Adrenal gland (tissue), 9 donors: ENCODE measurements at regions not wholly inside any gene's neighbourhood (a gene's known extent, or its start where the extent isn't known, plus 50 kb on each side); places are given as distances from the start of the nearest gene placed in this dataset.

Experiments used
- DNase-seq, 7 donors: peaks; one replicate each; pipeline ENCODE4 v3.0.0-alpha.2; 2019 to 2020
- H3K27ac ChIP-seq, 5 donors: fragments of 200-600 bp; sonication (generic) in 4 of 5; 1 replicate in 3 of 5; 2 replicates in 2 of 5; pipeline versions ENCODE4 v1.5.1 to v1.8.0; 2016 to 2020; ENCODE audit warnings: mild to moderate bottlenecking in 1 of 5
- H3K27me3 ChIP-seq: fragments of 200-600 bp; 2 replicates; pipeline ENCODE4 v1.8.0; 2021
- H3K36me3 ChIP-seq, 2 donors: fragments of 200-600 bp; replicated peaks in 1 of 2; 1 replicate in 1 of 2; 2 replicates in 1 of 2; pipeline versions ENCODE4 v1.5.1 to v1.8.0; 2018 to 2022
- H3K4me1 ChIP-seq, 2 donors: fragments of 200-600 bp; replicated peaks in 1 of 2; 1 replicate in 1 of 2; 2 replicates in 1 of 2; pipeline versions ENCODE4 v1.5.1 to v1.8.0; 2018 to 2021
- H3K4me3 ChIP-seq, 4 donors: fragments of 200-600 bp; sonication (generic) in 3 of 4; one replicate each; pipeline ENCODE4 v1.5.1; 2016 to 2018
- H3K9me3 ChIP-seq, 3 donors: fragments of 200-600 bp; sonication (generic) in 1 of 3; replicated peaks in 1 of 3; 1 replicate in 2 of 3; 2 replicates in 1 of 3; pipeline versions ENCODE4 v1.5.1 to v1.8.0; 2016 to 2021
- CTCF ChIP-seq, 6 experiments: fragments of 450-650 bp in 4 of 6; fragments of 200-600 bp in 2 of 6; sonication (generic) in 1 of 6; IDR thresholded peaks; 1 replicate in 5 of 6; 2 replicates in 1 of 6; pipeline versions ENCODE4 v1.5.1 to v1.8.0; 2016 to 2021; ENCODE audit warnings: antibody characterized with exemption in 6 of 6, mild to moderate bottlenecking in 2 of 6, moderate library complexity in 1 of 6
- POLR2A ChIP-seq, 2 donors: fragments of 450-650 bp; IDR thresholded peaks; one replicate each; pipeline ENCODE4 v1.6.1; 2017; ENCODE audit warnings: antibody characterized with exemption in 2 of 2, mild to moderate bottlenecking in 2 of 2, moderate library complexity in 1 of 2
- WGBS, 4 donors: extraction: QIAGEN DNeasy Blood & Tissue Kit in 2 of 4; methylation state at CpG; one replicate each; pipeline versions ENCODE4 v1.1.5 to v1.1.7; 2013 to 2017; 5-methylcytosine and 5-hydroxymethylcytosine counted together
- intact Hi-C, 2 donors: fragments of 100-400 bp; cut with DNase I; formaldehyde crosslinking; loops; one replicate each; pipeline versions ENCODE4 v1.14.1 to v1.15.0; 2022 to 2023
- donor health status: healthy with polysubstance abuse.
- donor health status: Bipolar disorder and iron deficiency.
- donor health status: DM: yes; HTN: yes; CAD: no.
- donor health status: DM: no; HTN: no; CAD: no.
- donor health status: DM: no; HTN: no; CAD: no.

- H3K27ac ChIP-seq: no peak overlapping the region
- H3K4me3 ChIP-seq: no peak overlapping the region
- WGBS, 4 donors: 53 to 76% (median 62%) methylated on average over 5 of the region's 5 CpGs
- no peaks in the 10 kb centered on the region for H3K9me3 ChIP-seq
- DNase-seq: no peak
- no peaks in the 10 kb centered on the region for H3K36me3 ChIP-seq
- intact Hi-C loops: no loop called here
- TF ChIP-seq CTCF (IDR thresholded peaks at IDR 0.05) (no peak), POLR2A (IDR thresholded peaks at IDR 0.05) (no peak)
- H3K27me3 ChIP-seq: peaks cover 3% of the 10 kb centered on the region
- no peaks in the 10 kb centered on the region for H3K4me1 ChIP-seq
These were observed 197.7 kb upstream of the CDH5 start for GRCh38 chr16:66168777-66169176.

- Histone ChIP-seq H3K9me3 (no peaks in the 10 kb centered on the region), H3K27ac (no peak overlapping the region), H3K27me3 (peaks cover 3% of the 10 kb centered on the region), H3K4me3 (no peak overlapping the region), H3K36me3 (no peaks in the 10 kb centered on the region), H3K4me1 (no peaks in the 10 kb centered on the region)
- WGBS, 4 donors: 44 to 67% (median 60%) methylated on average over 8 to 12 of the region's 12 CpGs
- TF ChIP-seq CTCF (IDR thresholded peaks at IDR 0.05) (peak in 4 of 6 experiments; percentile 28 to 50 (median 34)), POLR2A (IDR thresholded peaks at IDR 0.05) (no peak)
- intact Hi-C loops: no loop called here
- DNase-seq: peak in 5 of 7 donors; percentile 33 to 78 (median 50)
These were observed 198.8 kb upstream of the CDH5 start for GRCh38 chr16:66167564-66168291.

GRCh38 chr16:66166490-66166889 lies 200.0 kb upstream of the CDH5 start:
- Histone ChIP-seq H3K4me3 (no peak overlapping the region), H3K27ac (no peak overlapping the region), H3K27me3 (peaks cover 3% of the 10 kb centered on the region), H3K36me3 (no peaks in the 10 kb centered on the region), H3K4me1 (no peaks in the 10 kb centered on the region), H3K9me3 (no peaks in the 10 kb centered on the region)
- intact Hi-C loops: no loop called here
- no peak for TF ChIP-seq CTCF (IDR thresholded peaks at IDR 0.05)
- no peak for TF ChIP-seq POLR2A (IDR thresholded peaks at IDR 0.05)
- peak; percentile 28 to 94 (median 75) for DNase-seq
- WGBS, 4 donors: 57 to 83% (median 63%) methylated on average over 4 to 11 of the region's 11 CpGs

- WGBS, 4 donors: 50 to 97% (median 84%) methylated on average over 2 of the region's 2 CpGs
- Histone ChIP-seq H3K4me1 (no peaks in the 10 kb centered on the region), H3K27ac (no peak overlapping the region), H3K27me3 (peaks cover 3% of the 10 kb centered on the region), H3K36me3 (no peaks in the 10 kb centered on the region), H3K4me3 (no peak overlapping the region), H3K9me3 (no peaks in the 10 kb centered on the region)
- no peak for TF ChIP-seq POLR2A (IDR thresholded peaks at IDR 0.05)
- no peak for TF ChIP-seq CTCF (IDR thresholded peaks at IDR 0.05)
- intact Hi-C loops: no loop called here
- DNase-seq: no peak
These were observed 200.6 kb upstream of the CDH5 start for GRCh38 chr16:66165879-66166278.
